GM19467 (cell line): ENCODE measurements at regions not wholly inside any gene's neighbourhood (a gene's known extent, or its start where the extent isn't known, plus 50 kb on each side); places are given as distances from the start of the nearest gene placed in this dataset.

Source experiments
- ATAC-seq: cut with Tn5 transposase; IDR thresholded peaks from one replicate; pipeline ENCODE4 v1.9.1; 2021; ENCODE audit warnings: mild to moderate bottlenecking, moderate library complexity; ENCODE audit not compliant: unreplicated experiment

- no peak for ATAC-seq
Measured at GRCh38 chr16:6032438-6032837, 934.8 kb upstream of the EEF2KMT start.

GRCh38 chr16:6031567-6031966 is 934.0 kb upstream of the EEF2KMT start:
- no peak for ATAC-seq

GRCh38 chr16:6031102-6031501 is 933.5 kb upstream of the EEF2KMT start:
- ATAC-seq = no peak

DNA sequence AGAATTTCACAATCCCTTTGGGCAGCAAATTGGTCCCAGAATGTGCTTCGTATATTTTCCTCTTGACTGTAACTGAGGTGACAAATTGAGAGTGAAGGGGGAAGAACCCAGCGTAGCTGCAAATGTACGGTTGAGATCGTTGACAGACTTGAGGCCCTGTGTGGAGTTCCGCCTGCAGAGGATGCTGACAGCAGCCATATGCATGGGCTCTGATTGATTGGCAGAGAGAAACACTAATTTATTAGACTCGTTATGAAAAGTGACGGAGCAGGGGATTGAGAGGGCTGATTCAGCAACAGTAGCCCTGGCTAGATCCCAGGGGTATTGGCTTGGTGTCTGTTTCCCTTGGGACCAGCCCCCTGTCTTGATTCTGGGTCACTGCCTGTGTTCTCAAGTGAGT is 930.1 kb upstream of the EEF2KMT start:
- ATAC-seq = no peak

DNA sequence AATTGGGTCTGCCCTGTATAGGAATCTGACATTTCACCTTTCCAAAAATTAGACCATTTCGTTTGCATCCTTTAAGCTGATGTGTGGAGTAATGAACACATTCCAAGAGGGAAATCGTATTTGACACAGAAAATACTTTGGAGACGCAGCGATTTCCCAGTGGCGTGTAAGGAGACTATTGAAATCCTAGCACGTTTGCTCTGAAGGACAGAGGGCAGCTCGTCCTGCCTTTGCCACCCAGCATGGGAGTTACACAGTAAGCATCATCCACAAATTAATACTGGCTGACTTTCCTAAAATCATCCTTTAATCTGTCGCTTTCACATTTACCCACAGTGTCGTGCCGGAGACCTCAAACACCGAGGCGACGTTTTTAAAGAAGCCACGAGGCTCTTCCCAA is 925.9 kb upstream of the EEF2KMT start:
- ATAC-seq = no peak

DNA sequence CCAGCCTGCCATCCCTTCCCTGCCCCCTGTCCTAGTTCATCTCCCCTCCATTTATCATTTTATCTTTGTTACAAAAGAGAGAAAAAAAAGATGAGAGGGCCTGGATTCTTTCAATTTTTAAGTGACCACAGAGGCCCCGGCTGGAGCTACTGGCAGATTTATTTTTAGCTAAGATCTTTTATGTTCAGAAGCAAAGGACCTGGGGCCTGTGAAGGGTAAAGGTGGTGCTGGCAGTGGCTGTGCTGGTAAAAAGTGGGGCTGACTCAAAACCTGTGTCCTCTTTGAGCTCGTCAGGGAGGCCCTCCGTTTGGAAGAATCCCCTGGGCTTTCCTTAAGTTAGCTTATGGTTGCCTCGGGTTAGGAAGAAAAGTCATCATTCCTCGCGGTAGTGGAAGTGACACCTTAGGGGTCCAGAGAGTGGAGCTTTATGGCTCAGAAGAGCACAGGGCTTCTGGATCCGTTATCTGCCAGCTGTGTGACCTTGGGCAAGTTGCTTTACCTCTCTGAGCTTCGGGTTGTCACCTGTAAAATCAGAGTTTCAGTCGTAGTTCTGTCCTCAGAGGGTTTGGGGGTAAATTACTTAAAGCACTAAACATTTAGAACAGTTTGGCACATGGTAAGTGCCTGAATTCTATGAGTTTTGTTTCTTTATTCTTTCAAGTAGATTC is 923.8 kb upstream of the EEF2KMT start:
- no peak for ATAC-seq

GRCh38 chr16:6020162-6020985 is 922.8 kb upstream of the EEF2KMT start:
- no peak for ATAC-seq

DNA sequence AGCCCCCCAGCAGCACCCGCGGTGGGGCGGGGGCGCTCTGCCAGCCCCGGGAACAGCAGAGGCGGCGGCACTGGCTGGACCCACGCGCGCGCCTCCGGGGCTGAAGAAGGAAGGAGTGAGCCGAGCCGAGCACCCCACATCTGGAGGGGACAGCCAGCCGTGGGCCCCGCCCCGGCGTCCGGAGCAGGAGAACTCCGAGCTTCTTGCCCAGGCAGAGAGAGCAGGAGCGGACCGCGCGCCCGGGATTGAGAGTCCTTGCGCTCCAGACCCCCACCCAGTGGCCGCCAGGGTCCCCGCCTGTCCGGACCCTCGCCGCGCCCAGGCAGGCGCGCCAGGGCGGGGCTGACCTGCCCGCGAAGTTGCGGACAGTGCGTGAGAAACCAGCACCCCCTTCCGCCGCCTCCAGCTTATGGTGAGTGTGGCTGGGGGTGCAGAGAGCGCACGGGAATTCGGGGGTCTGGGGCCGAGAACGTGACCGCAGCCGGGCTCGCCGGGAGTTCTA is 921.9 kb upstream of the EEF2KMT start:
- ATAC-seq = no peak

DNA sequence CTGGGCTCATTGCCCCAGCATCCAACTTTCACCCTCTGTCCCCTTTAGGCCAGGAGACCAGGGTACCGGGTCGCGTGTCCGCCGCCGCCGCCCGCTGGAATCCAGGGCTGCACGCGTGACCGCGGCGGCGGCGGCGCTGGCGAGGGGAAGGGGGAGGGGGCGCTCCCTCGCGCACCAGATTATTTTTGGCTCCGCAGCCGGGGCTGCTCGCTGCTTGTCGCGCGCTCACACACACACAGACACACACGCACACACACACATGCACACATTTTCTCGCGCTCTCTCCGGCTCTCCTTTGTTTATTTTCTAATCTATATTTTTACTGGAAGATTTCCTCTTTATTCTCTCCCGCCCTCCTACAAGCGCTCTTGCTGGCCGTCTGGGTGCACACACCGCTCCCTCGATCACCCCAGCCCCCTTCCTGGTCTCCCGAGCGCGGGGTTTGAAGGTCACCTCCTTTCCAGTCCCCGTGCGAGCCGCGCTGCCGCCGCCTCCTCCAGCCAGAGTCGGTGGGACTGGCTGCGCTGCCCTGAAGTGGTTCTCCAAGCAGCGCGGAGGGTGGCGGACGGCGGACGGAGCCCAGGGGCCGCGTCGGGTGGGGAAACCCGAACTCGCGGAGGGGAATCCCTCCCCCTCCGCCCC is 921.4 kb upstream of the EEF2KMT start:
- ATAC-seq = no peak

- ATAC-seq = no peak
Measured at GRCh38 chr16:6016530-6017184, 919.1 kb upstream of the EEF2KMT start.

GRCh38 chr16:6012716-6013115 is 915.1 kb upstream of the EEF2KMT start:
- ATAC-seq = no peak

DNA sequence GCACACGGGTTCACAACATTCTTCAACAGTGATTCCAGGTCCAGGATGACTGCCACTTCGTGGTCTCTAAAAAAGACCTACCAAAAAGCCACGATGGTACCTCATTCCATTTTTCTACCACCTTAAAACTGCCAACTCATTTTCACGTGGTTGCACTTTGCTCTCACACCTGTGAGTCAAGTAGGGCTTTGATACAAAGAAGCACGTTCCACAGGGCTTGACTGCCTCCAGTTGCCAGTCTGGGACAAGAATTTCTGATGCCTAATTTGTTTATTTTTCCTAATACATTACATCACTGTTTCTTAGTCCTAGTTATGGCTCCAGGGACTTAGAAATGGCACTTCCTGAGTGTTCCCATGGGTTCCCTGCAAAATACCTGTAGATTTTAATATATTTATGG is 911.6 kb upstream of the EEF2KMT start:
- no peak for ATAC-seq

- ATAC-seq = no peak
Measured at GRCh38 chr16:6008670-6009069, 911.1 kb upstream of the EEF2KMT start.

DNA sequence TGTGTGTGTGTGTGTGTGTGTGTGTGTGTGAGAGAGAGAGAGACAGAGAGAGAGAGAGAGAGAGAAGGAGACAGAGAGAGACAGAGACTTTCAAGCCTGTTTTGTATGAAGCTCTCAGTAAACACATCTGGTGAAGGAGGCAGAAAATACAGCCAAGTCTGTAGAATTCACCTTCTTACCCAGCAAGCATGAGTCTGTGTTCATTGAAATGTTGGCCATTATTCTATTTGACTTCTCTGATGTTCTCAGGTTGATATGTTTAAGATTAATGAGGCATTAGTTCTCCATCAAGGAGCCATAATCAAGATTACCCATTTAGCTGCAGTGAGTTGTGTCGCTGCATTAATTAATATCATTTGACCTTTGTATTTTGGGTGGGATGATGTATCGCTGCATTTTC is 895.8 kb upstream of the EEF2KMT start:
- no peak for ATAC-seq

DNA sequence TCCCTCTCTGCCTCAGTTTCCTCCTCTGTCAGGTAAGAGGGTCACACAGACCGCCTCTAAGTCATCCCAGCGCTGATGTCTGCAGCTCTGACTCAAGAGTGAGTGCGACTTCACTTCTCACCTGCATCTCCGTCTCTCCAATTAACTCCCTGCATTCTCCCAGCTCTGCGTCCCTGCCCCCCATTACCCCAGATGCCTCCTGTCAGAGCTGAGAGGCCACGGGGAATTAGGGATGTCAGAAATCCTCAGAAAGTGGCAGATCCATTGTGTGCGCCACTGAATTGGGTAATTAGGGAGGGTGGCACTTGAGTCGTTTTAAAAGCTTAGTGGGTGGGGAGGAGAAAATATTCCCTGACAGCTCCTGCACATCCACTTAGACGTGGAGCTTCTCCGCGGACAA is 885.4 kb upstream of the EEF2KMT start:
- no peak for ATAC-seq

- ATAC-seq = no peak
Measured at GRCh38 chr16:5979905-5980550, 882.4 kb upstream of the EEF2KMT start.

DNA sequence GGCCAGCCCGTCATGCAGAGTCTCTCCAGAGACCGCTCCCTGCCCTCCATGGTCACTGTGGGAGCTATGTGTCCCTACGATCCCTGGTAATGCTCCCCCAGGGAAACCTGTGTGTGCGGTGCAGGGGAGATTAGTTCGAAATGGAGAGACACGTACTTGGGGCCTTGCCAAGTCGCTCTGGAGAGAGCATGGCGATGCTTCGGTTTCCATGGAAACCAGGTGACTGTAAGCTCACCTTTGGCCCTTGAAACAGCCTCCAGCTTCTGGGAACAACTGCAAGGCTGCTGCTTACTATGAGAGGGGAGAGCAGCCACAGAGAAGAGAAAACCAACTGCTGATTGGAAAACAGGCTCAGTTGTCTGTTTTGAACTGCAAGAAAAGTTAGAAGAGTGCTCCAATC is 879.7 kb upstream of the EEF2KMT start:
- no peak for ATAC-seq

- no peak for ATAC-seq
Measured at GRCh38 chr16:5972747-5973146, 875.2 kb upstream of the EEF2KMT start.

GRCh38 chr16:5971924-5972323 is 874.3 kb upstream of the EEF2KMT start:
- ATAC-seq = no peak

DNA sequence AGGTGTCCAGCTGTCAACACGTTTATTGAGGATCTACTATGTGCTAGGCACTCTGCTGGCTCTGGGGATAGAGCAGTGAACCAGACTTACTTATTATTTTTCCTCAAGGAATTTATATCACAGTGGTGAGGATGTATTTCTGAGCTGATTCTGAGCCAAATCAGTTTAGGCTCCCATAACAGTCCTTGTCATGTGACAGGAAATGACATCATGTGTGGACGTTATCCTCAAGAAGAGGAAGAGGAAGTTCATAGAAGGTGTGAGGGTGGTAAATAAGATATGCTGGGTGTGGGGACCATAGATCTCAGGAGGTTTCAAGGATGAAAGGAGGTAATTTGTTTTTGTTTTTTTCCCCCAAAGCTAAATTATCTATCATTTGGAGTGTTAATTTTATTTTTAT is 873.5 kb upstream of the EEF2KMT start:
- no peak for ATAC-seq

DNA sequence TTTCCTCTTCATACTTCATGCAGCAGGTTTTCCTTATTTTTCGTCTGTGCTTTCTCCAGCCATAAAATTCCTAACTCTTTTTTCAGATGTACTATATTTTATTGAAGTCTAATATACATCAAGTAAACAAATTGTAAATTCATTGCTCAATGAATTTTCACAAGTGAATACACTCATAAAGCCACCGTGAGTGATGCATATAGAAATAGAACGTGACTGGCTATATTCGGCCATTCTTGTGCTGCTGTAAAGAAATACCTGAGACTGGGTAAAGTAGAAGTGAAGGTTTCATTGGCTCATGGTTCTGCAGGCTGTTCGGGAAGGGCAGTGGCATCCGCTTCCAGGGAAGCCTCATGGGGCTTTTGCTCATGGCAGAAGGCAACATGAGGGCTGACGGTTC is 868.4 kb upstream of the EEF2KMT start:
- ATAC-seq = no peak
